ENCODE measurements at regions not wholly inside any gene's neighbourhood (a gene's known extent, or its start where the extent isn't known, plus 50 kb on each side); places are given as distances from the start of the nearest gene placed in this dataset.

DNA sequence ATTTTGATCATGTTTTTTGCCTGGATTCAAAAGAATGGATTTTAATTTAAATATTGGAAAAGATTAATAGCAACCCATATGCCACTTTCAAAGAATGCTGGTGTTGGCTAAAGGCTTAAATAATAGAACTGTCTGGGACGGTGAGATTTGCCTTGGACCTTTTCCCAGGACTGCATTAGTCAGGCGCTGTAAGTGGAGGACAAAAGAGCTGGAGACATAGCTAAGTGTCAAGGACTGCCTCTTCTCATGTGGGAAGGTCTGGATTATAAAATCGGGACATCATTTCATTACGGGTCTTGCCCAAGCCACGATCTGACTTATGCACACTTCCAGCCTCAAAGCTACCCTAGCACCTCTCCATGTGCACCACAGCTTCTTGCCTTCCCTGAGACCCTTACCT lies 458.5 kb upstream of the DEPDC1 start:
- POLR2A ChIA-PET: no interaction called here
- no peak overlapping the region for H3K4me3 Mint-ChIP-seq
- intact Hi-C loops (cut with DNase I, micrococcal nuclease): no loop called here

GRCh38 chr1:68958958-68959357 lies 462.1 kb upstream of the DEPDC1 start:
- ChIA-PET POLR2A (interaction anchor here (0.5 kb wide), 1 partner anchor 51 kb away, joined by 3 read pairs; no protein-coding TSS in a partner anchor), CTCF (no interaction called here)
- Histone ChIP-seq H3K4me1 (ENCODE audit: insufficient read depth, low read length) (no peaks in the 10 kb centered on the region), H3K9me3 (ENCODE audit: control insufficient read depth in 1 of 2, insufficient read depth in 1 of 2, low read length in 2 of 2) (peaks cover 0 to 5% of the 10 kb centered on the region in 2 experiments), H3K4me3 (ENCODE audit: low read length) (no peak overlapping the region), H3K27ac (ENCODE audit: low read depth in 1 of 2, low read length in 2 of 2) (no peak overlapping the region), H3K36me3 (ENCODE audit: insufficient read depth, low read length) (no peaks in the 10 kb centered on the region), H3K27me3 (ENCODE audit: control insufficient read depth in 1 of 2, insufficient read depth in 2 of 2, low read length in 2 of 2) (no peaks in the 10 kb centered on the region)
- intact Hi-C loops (cut with DNase I, micrococcal nuclease): no loop called here
- ATAC-seq (ENCODE audit: poor library complexity): no peak
- no peak overlapping the region for H3K4me3 Mint-ChIP-seq
- H3K27ac Mint-ChIP-seq: no peak overlapping the region
- TF ChIP-seq, protein P1, sequence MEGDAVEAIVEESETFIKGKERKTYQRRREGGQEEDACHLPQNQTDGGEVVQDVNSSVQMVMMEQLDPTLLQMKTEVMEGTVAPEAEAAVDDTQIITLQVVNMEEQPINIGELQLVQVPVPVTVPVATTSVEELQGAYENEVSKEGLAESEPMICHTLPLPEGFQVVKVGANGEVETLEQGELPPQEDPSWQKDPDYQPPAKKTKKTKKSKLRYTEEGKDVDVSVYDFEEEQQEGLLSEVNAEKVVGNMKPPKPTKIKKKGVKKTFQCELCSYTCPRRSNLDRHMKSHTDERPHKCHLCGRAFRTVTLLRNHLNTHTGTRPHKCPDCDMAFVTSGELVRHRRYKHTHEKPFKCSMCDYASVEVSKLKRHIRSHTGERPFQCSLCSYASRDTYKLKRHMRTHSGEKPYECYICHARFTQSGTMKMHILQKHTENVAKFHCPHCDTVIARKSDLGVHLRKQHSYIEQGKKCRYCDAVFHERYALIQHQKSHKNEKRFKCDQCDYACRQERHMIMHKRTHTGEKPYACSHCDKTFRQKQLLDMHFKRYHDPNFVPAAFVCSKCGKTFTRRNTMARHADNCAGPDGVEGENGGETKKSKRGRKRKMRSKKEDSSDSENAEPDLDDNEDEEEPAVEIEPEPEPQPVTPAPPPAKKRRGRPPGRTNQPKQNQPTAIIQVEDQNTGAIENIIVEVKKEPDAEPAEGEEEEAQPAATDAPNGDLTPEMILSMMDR (IDR thresholded peaks at IDR 0.05): no peak
- DNase-seq: no peak
- H3K4me1 Mint-ChIP-seq (ENCODE audit: low read depth): no peaks in the 10 kb centered on the region
- H3K36me3 Mint-ChIP-seq (ENCODE audit: low read depth): no peaks in the 10 kb centered on the region
- H3K9me3 Mint-ChIP-seq: peaks cover 8% of the 10 kb centered on the region
- H3K27me3 Mint-ChIP-seq: no peaks in the 10 kb centered on the region

More for the DNA sequence above, 458.5 kb upstream of the DEPDC1 start:
- Histone ChIP-seq H3K36me3 (ENCODE audit: insufficient read depth, low read length) (no peaks in the 10 kb centered on the region), H3K4me3 (ENCODE audit: low read length) (no peak overlapping the region), H3K9me3 (ENCODE audit: control insufficient read depth in 1 of 2, insufficient read depth in 1 of 2, low read length in 2 of 2) (no peaks in the 10 kb centered on the region), H3K27ac (ENCODE audit: low read depth in 1 of 2, low read length in 2 of 2) (no peak overlapping the region), H3K4me1 (ENCODE audit: insufficient read depth, low read length) (no peaks in the 10 kb centered on the region), H3K27me3 (ENCODE audit: control insufficient read depth in 1 of 2, insufficient read depth in 2 of 2, low read length in 2 of 2) (no peaks in the 10 kb centered on the region)
- CTCF ChIA-PET: no interaction called here
- no peaks in the 10 kb centered on the region for H3K36me3 Mint-ChIP-seq (ENCODE audit: low read depth)
- TF ChIP-seq, protein P1 (IDR thresholded peaks at IDR 0.05): no peak
- DNase-seq (no peak), ATAC-seq (ENCODE audit: poor library complexity) (no peak)
- no peaks in the 10 kb centered on the region for H3K4me1 Mint-ChIP-seq (ENCODE audit: low read depth)
- no peak overlapping the region for H3K27ac Mint-ChIP-seq
- H3K27me3 Mint-ChIP-seq: no peaks in the 10 kb centered on the region
- H3K9me3 Mint-ChIP-seq: no peaks in the 10 kb centered on the region

GRCh38 chr1:68959461-68960030 lies 462.7 kb upstream of the DEPDC1 start:
- H3K27ac Mint-ChIP-seq: no peak overlapping the region
- TF ChIP-seq, protein P1 (IDR thresholded peaks at IDR 0.05): no peak
- Histone ChIP-seq H3K36me3 (ENCODE audit: insufficient read depth, low read length) (no peaks in the 10 kb centered on the region), H3K4me1 (ENCODE audit: insufficient read depth, low read length) (no peaks in the 10 kb centered on the region), H3K27ac (ENCODE audit: low read depth in 1 of 2, low read length in 2 of 2) (no peak overlapping the region), H3K9me3 (ENCODE audit: control insufficient read depth in 1 of 2, insufficient read depth in 1 of 2, low read length in 2 of 2) (peaks cover 0 to 6% of the 10 kb centered on the region in 2 experiments), H3K4me3 (ENCODE audit: low read length) (no peak overlapping the region), H3K27me3 (ENCODE audit: control insufficient read depth in 1 of 2, insufficient read depth in 2 of 2, low read length in 2 of 2) (no peaks in the 10 kb centered on the region)
- ATAC-seq (ENCODE audit: poor library complexity) (no peak), DNase-seq (no peak)
- no peak overlapping the region for H3K4me3 Mint-ChIP-seq
- no peaks in the 10 kb centered on the region for H3K36me3 Mint-ChIP-seq (ENCODE audit: low read depth)
- POLR2A ChIA-PET: no interaction called here
- intact Hi-C loops (cut with DNase I, micrococcal nuclease): no loop called here
- CTCF ChIA-PET: no interaction called here
- H3K27me3 Mint-ChIP-seq: no peaks in the 10 kb centered on the region
- H3K4me1 Mint-ChIP-seq (ENCODE audit: low read depth): no peaks in the 10 kb centered on the region
- peaks cover 8% of the 10 kb centered on the region for H3K9me3 Mint-ChIP-seq
